ENCODE measurements at regions not wholly inside any gene's neighbourhood (a gene's known extent, or its start where the extent isn't known, plus 50 kb on each side); places are given as distances from the start of the nearest gene placed in this dataset.
"Not testable (repeated sequence)": the region's sequence is repeated elsewhere in the genome, so short reads cannot be mapped to it uniquely, and the experiment has no call there.

GRCh38 chr6:1232578-1232977 lies 79.3 kb upstream of the FOXQ1 start:
- DNase-seq (ENCODE audit: extremely low read depth in 1 of 11, low read depth in 9 of 11, low spot score in 4 of 11), result no peak

DNA sequence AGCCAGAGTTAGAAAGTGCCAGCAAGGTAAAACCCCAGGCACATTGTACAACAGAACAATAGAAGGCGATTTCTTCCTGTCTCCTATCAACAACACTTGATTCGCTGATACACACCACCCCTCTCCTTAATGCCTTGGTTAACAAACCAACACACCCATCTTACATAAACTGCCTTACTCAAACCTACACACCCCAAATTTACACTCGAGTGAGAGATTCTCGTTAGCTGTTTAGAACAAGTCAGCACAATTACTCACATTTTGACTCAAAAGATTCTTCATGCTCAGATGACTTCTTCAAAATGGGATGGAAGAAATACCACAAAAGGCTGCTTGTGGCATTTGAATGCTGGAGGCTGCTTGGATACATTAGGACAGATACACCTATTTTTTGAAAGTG lies 80.0 kb upstream of the FOXQ1 start:
- DNase-seq (ENCODE audit: extremely low read depth in 1 of 11, low read depth in 9 of 11, low spot score in 4 of 11), result no peak

GRCh38 chr6:1230689-1231605 lies 81.0 kb upstream of the FOXQ1 start:
- no peak for DNase-seq (ENCODE audit: extremely low read depth in 1 of 11, low read depth in 9 of 11, low spot score in 4 of 11)

GRCh38 chr6:1230281-1230680 lies 81.6 kb upstream of the FOXQ1 start:
- DNase-seq (ENCODE audit: extremely low read depth in 1 of 11, low read depth in 9 of 11, low spot score in 4 of 11), result no peak

DNA sequence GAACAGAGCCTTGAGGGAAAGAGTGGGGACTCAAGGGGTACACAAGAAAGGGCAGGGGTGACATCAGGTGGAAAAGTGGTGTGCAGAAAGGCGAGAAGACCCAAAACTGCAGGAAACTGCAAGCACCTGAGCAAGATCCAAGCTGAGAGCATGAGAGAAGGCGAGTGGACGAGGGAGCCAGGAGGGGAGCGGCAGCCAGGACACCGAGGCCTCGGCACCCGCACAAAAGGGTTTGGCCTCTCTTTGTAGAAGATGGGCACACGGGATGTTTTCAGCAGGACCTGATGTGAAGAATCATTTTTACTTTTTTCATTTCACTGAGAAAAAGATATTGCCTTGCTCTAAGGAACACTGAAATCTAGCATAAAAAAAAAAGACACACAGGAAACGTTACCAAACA lies 82.1 kb upstream of the FOXQ1 start:
- DNase-seq (ENCODE audit: extremely low read depth in 1 of 11, low read depth in 9 of 11, low spot score in 4 of 11), result no peak

DNA sequence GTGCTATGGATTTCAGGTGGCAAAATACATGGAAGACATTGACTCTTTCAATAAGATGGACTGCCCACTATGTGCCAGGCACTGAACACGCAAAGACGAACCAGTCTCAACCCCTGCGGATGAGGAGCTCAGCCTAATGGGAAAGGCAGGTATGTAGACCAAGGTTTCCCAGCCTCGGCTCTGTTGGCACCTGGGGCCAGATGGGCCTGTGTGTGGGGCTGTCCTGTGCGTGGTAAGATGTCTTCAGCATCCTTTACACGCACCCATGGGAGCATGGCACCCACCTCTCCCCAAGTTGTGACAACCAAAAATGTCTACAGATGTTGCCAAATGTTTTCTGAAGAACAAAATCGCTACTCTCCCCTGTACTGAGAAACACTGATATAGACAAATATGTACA lies 82.6 kb upstream of the FOXQ1 start:
- no peak for DNase-seq (ENCODE audit: extremely low read depth in 1 of 11, low read depth in 9 of 11, low spot score in 4 of 11)

- no peak for DNase-seq (ENCODE audit: extremely low read depth in 1 of 11, low read depth in 9 of 11, low spot score in 4 of 11)
Measured at GRCh38 chr6:1228754-1229191, 83.1 kb upstream of the FOXQ1 start.

GRCh38 chr6:1227935-1228753 lies 83.8 kb upstream of the FOXQ1 start:
- DNase-seq (ENCODE audit: extremely low read depth in 1 of 11, low read depth in 9 of 11, low spot score in 4 of 11), result no peak

- no peak for DNase-seq (ENCODE audit: extremely low read depth in 1 of 11, low read depth in 9 of 11, low spot score in 4 of 11)
Measured at GRCh38 chr6:1227600-1227934, 84.3 kb upstream of the FOXQ1 start.

- DNase-seq (ENCODE audit: extremely low read depth in 1 of 11, low read depth in 9 of 11, low spot score in 4 of 11), result no peak
Measured at GRCh38 chr6:1226277-1227099, 85.4 kb upstream of the FOXQ1 start.

DNA sequence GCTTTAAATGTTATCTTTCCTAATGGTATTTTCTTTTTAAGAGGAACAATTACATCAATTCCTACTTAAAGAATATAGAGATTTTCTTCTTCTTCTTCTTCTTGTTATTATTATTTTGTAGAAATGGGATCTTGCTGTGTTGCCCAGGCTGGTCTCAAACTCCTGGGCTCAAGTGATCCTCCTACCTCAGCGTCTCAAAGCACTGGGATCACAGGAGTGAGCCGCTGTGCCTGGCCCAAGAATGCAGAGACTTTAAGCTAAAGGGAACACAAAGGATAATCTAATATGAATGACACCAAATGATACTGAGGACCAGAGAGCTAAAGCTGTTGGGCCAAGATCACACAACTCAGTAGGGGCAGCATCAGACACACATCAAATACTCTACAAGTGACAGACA lies 87.4 kb upstream of the FOXQ1 start:
- no peak for DNase-seq (ENCODE audit: extremely low read depth in 1 of 11, low read depth in 9 of 11, low spot score in 4 of 11)

DNA sequence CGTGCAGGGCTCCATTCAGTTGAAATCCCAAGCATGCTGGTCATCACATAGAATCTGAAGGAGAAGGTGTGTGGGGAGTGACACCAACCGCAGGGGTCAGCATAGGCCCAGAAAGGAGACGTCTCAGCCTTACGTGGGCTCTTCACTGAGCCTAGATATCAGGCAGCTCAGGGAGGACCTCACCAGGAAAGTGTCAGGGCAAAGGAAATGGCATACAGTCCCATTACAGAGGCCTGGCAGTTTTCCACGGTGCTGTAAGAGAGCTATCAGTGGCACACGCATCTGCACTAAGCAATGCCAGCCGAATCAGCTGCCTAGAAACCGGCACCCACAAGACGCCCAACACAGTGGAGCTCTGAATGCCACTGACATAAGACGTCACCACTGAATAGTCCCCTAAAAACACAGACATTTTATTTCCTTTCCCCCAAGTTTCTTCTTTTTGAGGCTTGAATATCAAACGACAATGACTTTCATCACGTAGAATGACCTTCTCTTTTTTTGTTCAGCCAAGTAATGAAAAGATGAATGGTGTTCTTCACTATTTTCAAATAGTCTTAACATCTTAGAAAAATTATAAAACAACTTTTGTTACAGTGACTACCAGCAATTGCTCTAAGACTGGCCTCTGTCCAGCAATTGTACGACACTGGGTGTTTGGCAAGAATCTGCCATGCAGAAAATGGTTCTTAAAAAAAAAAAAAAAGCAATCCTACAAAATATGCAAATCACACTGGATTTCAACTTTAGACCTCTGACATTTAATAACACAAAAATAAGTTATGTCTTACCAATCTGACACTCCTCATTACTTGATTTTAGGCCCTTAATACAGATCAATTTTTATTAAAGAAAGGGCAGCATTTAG lies 88.9 kb upstream of the FOXQ1 start:
- DNase-seq (ENCODE audit: extremely low read depth in 1 of 11, low read depth in 9 of 11, low spot score in 4 of 11), result no peak

GRCh38 chr6:1217396-1217795 lies 94.5 kb upstream of the FOXQ1 start:
- no peak for DNase-seq (ENCODE audit: extremely low read depth in 1 of 11, low read depth in 9 of 11, low spot score in 4 of 11)

- no peak for DNase-seq (ENCODE audit: extremely low read depth in 1 of 11, low read depth in 9 of 11, low spot score in 4 of 11)
Measured at GRCh38 chr6:1216488-1216974, 95.4 kb upstream of the FOXQ1 start.

DNA sequence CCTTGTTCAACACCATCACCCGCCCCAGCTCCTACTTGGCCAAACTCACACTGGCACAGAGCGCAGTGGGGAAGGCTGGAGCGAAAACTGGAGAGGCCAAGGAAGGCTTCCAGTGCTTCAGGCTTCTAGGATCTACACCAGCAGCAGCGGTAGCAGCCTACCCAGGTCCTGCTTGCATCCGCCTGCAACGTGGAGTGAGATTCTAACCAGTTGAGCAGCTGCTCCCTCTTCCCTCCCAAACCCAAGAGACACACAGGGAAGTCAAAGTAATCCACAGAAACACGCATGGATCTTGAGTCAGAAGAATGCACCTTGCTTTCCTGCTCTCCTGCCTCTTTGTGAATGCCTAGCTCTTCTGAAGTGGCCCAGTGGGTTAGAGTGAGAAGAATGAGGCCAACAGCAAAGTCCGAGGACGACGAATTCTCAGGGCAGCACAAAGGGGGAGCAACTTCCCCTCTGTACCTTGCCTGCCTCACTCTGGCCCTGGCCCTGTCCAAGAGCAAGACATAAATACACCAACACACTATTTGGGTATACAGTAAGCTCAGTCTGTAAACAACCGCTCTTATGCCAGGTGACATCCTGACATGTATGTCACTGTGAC lies 95.9 kb upstream of the FOXQ1 start:
- DNase-seq (ENCODE audit: extremely low read depth in 1 of 11, low read depth in 9 of 11, low spot score in 4 of 11), result no peak

GRCh38 chr6:1215023-1215422 lies 96.9 kb upstream of the FOXQ1 start:
- no peak for DNase-seq (ENCODE audit: extremely low read depth in 1 of 11, low read depth in 9 of 11, low spot score in 4 of 11)

DNA sequence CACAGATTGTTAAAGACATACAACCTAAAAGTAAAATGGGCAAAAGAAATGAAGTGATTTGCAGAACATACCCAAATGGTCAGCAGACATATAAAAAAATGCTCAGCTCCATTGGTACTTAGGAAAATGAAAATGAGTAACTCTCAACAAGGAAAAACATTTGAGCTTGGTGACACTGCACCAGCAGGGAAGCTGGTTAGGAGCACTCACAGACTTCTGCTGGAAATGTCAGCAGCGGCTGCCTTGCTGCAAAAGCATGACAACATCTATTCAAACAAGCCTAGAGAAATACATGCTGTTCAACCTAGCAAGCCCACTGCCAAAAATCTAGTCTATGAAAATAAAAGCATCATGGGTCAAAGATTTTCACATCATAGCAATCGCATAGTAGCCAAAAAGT lies 99.0 kb upstream of the FOXQ1 start:
- DNase-seq (ENCODE audit: extremely low read depth in 1 of 11, low read depth in 9 of 11, low spot score in 4 of 11), result no peak

DNA sequence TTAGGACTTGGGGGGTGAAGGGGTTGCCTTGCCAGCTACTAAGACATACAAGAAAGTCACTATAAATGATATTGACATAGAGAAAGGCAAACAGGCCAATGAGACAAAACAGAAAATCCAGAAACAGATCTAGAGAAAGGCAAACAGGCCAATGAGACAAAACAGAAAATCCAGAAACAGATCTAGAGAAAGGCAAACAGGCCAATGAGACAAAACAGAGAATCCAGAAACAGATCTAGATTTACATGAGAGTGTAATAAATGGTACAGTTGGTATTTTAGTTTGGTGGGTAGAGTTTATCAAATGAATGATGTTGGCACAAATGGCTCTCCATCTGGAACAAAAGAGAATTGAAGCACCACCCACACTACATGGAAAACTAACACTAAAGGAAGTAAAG lies 99.8 kb upstream of the FOXQ1 start:
- DNase-seq (ENCODE audit: extremely low read depth in 1 of 11, low read depth in 9 of 11, low spot score in 4 of 11), result not testable (repeated sequence)

Data from renal cortex interstitium (tissue), 11 donors.